RWPE1 (cell line): ENCODE measurements at regions not wholly inside any gene's neighbourhood (a gene's known extent, or its start where the extent isn't known, plus 50 kb on each side); places are given as distances from the start of the nearest gene placed in this dataset.

Experiments used
- CTCF ChIA-PET: fragments of 350-600 bp; sonication (Branson Sonifier 250); formaldehyde crosslinking; extraction: SDS; loops from one replicate; lab custom pipeline; 2021; lab: Yijun Ruan, JAX
- POLR2A ChIA-PET: fragments of 400-600 bp; formaldehyde crosslinking; extraction: SDS; loops from one replicate; lab custom pipeline; 2020; ENCODE audit warnings: antibody characterized with exemption; ENCODE audit not compliant: low non-redundant PET; lab: Yijun Ruan, JAX
- DNase-seq: peaks from one replicate; pipeline ENCODE4 v3.0.0; 2012; ENCODE audit warnings: low spot score
- H3K27ac ChIP-seq: fragments of 450-650 bp; 2 replicates; pipeline ENCODE4 v1.5.1; 2017
- TF ChIP-seq, protein P1 (sequence below): fragments of 450-650 bp; conservative IDR thresholded peaks from 2 replicates; pipeline ENCODE4 v1.5.1; 2017; ENCODE audit warnings: low read depth, mild to moderate bottlenecking

DNA sequence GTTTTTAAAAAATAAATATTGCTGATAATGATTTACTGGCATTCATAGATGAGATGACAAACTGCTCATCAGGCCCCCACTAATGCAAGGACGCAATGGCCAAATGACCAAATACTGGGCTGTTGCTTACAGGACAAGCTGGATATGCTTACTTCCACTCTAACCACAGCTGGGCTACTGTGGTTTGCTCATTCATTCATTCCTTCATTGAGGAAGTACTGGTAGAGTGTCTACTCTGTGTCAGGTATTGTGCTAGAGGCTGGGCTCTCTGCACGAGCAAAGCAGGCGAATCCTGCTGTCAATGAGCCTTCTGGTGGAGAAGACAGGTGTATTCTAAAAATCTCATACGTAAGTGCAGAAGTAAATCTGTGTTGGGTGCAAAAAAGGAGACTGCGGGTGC, 113.3 kb upstream of the SLC38A2 start:
- ChIA-PET CTCF (no interaction called here), POLR2A (no interaction called here)
- TF ChIP-seq, protein P1, sequence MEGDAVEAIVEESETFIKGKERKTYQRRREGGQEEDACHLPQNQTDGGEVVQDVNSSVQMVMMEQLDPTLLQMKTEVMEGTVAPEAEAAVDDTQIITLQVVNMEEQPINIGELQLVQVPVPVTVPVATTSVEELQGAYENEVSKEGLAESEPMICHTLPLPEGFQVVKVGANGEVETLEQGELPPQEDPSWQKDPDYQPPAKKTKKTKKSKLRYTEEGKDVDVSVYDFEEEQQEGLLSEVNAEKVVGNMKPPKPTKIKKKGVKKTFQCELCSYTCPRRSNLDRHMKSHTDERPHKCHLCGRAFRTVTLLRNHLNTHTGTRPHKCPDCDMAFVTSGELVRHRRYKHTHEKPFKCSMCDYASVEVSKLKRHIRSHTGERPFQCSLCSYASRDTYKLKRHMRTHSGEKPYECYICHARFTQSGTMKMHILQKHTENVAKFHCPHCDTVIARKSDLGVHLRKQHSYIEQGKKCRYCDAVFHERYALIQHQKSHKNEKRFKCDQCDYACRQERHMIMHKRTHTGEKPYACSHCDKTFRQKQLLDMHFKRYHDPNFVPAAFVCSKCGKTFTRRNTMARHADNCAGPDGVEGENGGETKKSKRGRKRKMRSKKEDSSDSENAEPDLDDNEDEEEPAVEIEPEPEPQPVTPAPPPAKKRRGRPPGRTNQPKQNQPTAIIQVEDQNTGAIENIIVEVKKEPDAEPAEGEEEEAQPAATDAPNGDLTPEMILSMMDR, result no peak
- no peak overlapping the region for H3K27ac ChIP-seq
- no peak for DNase-seq

DNA sequence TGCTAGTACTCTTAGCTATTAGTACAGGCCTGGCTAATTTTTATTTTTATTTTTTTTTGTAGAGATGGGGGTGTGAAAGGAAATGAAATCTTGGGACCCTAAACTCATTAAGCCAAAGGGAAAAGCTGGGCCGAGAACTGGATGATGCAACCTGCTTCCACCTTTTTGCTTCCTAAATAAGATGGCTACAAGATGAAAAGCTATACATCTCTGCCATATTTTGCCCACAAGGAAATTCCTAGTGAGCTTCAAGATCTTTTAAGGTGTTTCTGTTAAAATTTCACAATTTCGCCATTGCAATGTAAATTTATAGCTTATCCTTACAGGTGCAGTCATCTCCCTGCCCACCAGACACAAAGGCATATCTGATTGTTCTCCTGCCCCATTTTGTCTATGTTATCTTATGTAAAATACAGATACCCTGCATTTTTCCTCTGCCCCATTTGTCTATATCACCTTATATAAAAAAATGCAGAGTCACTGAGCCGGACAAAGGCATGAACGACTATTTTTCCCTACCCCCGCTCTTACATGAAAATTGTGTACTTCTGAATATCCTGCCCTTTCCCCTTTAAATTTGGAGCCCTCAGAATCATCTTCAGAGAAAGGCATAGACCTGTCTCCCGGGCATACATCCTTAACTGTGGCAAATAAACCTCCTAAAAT, 112.0 kb upstream of the SLC38A2 start:
- POLR2A ChIA-PET, result no interaction called here
- no peak for DNase-seq
- TF ChIP-seq, protein P1, result no peak
- CTCF ChIA-PET, result interaction anchor here (0.9 kb wide), 1 partner anchor 177 kb away, joined by 3 read pairs; no protein-coding TSS in a partner anchor
- peak overlapping the region; percentile 45; the same call in 1 of the 2 replicates for H3K27ac ChIP-seq

DNA sequence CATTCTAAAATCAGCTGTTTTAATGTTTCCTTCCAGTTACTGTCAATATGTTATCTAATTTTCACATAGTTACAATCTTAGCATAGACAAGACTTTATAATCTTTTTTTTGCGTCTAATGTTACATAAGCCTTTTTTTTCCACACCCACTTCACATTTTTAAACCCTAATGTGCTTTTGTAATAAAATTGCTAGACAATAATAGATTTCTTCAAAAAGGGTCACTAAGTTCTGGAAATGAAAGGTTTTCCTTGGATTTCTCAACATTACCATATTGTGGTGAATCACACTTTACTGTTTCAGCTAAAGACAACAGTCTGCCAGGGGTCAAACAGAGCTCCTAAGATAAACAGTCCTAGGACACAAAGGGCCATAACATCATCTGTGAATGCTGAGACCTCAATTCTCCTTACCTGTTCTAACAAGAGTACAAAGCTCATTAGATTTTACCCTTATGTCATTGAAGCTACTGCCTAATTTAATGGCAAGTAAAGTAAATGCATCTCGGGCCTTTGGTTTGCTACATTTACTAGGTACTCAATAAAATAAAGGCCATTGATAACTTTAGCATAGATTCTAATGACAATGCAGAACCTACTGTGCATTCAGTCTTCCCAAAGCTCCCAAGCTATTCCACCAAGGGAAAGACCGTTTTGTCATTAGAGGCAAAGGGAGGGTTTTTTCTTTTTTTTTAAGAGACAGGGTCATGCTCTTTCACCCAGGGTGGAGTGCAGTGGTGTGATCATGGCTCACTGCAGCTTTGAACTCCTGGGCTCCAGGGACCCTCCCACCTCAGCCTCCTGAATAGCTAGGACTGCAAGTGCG, 111.2 kb upstream of the SLC38A2 start:
- peak overlapping the region; percentile 45; the same call in 1 of the 2 replicates for H3K27ac ChIP-seq
- POLR2A ChIA-PET, result interaction anchor here (0.6 kb wide), 1 partner anchor 111 kb away, joined by 3 read pairs; no protein-coding TSS in a partner anchor
- CTCF ChIA-PET, result interaction anchor here (0.7 to 0.9 kb wide), 2 partner anchors 178 to 1100 kb away, joined by 3 read pairs; no protein-coding TSS in a partner anchor

DNA sequence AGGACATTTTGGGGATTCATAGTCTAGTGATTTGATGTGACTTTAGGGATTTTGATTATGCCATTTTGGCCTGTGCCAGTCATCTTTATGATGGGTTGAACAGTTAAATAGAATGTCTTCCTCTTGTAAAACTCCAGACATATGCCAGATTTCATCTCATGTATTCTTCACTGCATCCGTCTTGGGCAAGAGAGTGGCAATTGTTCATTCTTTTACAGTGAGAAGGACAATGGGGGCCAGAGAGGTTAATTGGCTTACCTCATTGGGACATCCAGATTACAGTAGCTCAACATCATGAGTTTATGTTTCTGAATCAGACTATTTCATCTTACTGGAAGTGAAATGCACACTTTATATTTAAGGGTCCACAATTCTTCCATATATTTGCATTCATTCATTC, 108.2 kb upstream of the SLC38A2 start:
- no peak overlapping the region for H3K27ac ChIP-seq
- CTCF ChIA-PET, result no interaction called here
- POLR2A ChIA-PET, result no interaction called here
- DNase-seq, result no peak
- TF ChIP-seq, protein P1, result no peak

More for the DNA sequence above, 111.2 kb upstream of the SLC38A2 start:
- no peak for DNase-seq
- TF ChIP-seq, protein P1, result no peak

DNA sequence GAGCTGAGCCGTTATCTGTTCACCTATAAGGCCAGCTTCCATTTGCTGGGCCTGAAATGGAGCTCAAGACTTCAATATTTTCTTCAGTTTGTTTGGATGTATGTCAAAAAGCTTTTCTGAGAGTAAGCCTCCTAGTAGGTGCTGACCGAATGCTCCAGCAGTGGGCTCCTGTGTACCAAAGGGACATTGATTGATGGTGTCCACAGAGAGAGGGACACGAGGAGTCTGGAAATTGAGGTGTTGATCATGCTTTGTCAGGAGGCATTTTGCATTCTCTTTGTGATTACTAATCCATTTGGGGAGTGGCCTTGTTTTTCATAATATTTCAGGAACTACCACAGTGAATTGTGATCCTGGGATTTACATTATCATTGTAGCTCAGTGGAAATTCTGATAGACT, 107.7 kb upstream of the SLC38A2 start:
- DNase-seq, result no peak
- H3K27ac ChIP-seq, result no peak overlapping the region
- CTCF ChIA-PET, result no interaction called here
- TF ChIP-seq, protein P1, result no peak
- POLR2A ChIA-PET, result no interaction called here

DNA sequence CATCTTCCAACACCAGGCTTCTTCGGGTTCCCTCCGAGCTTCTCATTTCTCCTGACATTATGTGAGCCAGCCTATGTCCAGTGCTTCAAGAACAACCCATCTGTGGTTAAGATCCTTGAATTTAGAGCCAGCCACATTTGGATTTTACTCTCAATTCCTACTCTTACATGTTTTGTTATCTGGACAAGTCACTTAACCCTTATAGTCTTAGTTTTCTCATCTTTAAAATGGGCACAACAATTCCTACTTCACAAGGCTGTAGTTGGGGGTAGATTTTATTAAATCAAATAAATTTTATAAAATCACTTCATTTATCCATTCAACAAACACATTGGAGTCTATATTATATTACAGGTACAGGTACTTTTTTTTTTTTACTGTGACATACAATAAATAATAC, 105.5 kb upstream of the SLC38A2 start:
- H3K27ac ChIP-seq, result no peak overlapping the region
- CTCF ChIA-PET, result interaction anchor here (0.6 kb wide), 1 partner anchor 19 kb away, joined by 5 read pairs; no protein-coding TSS in a partner anchor
- TF ChIP-seq, protein P1, result no peak
- no peak for DNase-seq
- POLR2A ChIA-PET, result no interaction called here
